DMS53 (cell line): ENCODE measurements at regions not wholly inside any gene's neighbourhood (a gene's known extent, or its start where the extent isn't known, plus 50 kb on each side); places are given as distances from the start of the nearest gene placed in this dataset.

Experiments used
- DNase-seq: peaks from one replicate; lab custom pipeline; 2025; lab: John Stamatoyannopoulos, UW

- DNase-seq, result no peak
These were observed 644.8 kb upstream of the LCORL start for GRCh38 chr4:18666322-18666721.

DNA sequence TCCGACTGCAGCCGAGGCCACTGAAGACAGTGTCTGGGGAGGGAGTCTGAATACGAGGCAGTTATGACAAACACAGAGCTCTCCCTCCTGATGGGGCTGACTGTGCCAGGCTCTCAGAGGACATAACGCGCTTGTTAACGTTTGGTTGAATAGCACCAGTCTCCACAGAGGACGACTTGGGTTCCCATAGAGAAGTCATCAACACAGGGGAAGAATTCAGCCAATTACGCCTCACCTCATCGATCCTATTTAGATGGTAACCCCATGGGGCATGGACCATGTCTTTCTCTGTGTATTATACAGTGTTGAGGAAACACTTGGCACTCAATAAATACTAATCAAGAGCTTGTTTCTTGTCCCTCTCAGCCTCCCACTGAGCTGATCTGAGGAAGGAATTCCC is 642.6 kb upstream of the LCORL start:
- DNase-seq, result no peak

DNA sequence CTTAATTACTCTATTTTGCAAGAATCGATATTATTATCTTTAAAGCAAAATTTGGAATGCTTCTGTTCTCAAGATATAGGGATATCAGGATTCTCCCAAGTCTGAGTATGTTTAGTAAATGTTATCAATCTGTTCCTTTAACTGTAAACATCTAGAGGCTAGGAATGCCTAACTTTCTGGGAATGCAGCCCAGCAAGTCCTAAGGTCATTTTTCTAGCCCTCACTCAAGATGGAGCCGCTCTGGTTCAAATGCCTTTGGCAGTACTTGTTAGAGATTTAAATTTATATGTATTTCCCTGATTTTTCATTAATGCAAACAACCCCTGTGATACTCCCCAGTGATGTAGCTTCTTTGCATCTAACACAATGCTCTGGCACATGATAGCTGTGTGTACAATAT is 623.8 kb upstream of the LCORL start:
- no peak for DNase-seq

DNA sequence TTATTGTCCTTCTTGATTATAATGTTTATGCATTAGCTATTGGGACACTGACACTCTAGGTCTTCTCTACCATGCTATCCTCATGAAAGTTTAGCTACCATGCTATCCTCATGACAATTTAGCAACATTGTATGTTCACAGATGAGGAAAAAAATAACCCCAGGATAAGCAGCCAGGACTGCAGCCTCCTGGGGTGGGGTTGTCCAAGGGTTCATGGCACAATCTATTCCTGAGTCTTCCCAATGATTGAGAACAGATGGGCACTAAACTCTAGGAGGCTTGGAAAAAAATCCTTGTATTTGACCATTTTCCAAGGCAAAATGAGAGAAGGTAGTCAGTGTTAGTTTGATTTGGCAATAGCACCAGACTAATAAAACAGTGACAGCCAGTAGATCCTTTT is 619.8 kb upstream of the LCORL start:
- DNase-seq, result no peak

- no peak for DNase-seq
These were observed 616.5 kb upstream of the LCORL start for GRCh38 chr4:18638031-18638430.

DNA sequence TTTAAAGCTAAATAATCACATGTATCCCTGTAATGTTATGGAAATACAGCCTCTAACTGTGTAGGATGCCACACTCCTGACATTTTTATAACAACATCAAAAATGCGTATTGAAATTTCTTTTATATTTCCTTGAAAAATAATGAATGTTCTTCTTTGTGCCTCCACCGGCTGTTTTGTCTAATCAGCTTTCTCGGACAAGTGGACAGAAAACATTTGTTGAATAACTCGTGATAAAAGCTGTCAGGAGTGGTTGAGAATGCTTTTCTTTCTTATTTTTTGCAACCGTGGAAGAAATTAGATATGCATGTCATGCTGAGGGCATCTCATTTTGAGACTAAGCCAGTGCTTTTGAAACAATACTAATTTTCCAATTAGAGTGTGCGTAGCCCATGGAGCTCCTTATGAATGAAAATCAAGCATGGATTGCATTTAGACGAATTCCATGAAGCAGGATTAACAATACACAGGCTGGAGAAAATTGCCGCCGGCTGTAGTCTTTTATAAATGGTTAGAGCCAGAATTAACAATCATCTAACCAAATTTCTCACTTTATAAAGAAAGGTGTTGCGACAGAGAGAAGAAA is 614.5 kb upstream of the LCORL start:
- no peak for DNase-seq

- DNase-seq, result no peak
These were observed 614.0 kb upstream of the LCORL start for GRCh38 chr4:18635531-18635930.

- DNase-seq, result no peak
These were observed 610.0 kb upstream of the LCORL start for GRCh38 chr4:18631586-18631985.

GRCh38 chr4:18630218-18631110 is 608.9 kb upstream of the LCORL start:
- DNase-seq, result peak; percentile 17

GRCh38 chr4:18627447-18628005 is 606.0 kb upstream of the LCORL start:
- no peak for DNase-seq

DNA sequence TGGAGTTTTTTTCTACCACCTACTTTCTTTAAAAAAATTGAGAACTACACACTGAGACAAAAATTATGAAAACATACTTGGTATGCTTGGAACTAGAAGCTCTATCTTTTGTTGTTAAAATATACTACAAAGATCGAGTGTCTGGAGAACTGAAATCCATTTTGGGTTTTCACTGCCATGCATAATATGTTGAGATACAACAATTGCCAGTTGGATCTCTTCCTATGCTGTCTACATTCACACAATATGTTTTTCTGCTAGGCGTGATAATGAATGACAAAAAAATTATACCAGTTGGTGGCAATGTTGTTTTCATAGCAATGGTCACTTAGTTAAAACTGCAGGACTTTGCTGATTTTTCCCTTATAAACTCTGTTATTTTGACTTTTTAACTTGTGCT is 605.4 kb upstream of the LCORL start:
- no peak for DNase-seq

DNA sequence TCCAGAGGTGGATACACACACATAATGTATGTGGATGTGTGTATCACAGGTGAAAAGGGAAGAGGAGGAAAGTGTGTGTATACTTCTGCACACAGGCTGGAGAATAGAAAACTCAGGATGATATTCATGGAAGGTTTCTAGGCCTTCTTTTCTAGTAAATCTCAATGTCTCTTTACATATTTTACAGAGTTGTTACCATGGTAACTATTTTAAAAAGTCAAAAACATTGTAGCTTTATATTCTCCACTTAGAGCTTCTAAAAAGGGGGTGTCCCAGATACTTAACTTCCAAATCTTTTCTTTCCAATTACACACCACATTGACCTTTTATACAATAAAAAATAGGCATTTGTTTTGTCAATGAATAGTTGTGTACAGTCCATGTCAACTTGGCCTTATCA is 604.8 kb upstream of the LCORL start:
- DNase-seq, result no peak

GRCh38 chr4:18621186-18621585 is 599.6 kb upstream of the LCORL start:
- no peak for DNase-seq

DNA sequence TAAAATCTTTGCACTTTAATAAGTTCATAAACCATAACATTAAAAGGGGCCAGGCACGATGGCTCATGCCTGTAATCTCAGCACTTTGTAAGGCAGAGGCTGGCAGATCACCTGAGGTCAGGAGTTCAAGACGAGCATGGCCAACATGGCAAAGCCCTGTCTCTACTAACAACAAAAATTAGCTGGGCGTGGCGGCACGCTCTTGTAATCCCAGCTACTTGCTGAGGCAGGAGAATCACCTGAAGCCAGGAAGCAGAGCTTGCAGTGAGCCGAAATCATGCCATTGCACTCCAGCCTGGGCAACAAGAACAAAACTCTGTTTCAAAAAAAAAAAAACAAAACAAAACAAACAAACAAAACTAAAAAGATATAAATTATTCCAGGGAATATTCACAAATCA is 595.2 kb upstream of the LCORL start:
- DNase-seq, result no peak

DNA sequence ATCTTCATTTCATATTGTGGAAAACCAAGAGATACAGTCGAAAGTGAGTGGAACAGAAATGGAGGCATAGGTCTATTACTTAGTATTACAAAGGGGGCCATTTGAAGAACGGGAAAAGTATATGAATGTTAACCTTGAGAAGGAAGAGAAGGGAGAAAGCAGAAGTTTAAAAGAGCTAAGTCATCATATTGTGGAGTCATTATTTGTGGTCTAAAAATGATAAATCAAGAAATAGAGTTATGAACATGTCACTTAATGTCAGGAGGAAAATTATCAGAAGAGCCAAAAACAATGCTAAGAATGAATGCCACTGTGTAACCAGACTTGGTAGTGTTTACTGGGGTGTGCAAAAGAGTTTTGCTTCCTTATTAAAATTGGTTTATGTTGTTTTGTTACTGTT is 589.5 kb upstream of the LCORL start:
- no peak for DNase-seq

DNA sequence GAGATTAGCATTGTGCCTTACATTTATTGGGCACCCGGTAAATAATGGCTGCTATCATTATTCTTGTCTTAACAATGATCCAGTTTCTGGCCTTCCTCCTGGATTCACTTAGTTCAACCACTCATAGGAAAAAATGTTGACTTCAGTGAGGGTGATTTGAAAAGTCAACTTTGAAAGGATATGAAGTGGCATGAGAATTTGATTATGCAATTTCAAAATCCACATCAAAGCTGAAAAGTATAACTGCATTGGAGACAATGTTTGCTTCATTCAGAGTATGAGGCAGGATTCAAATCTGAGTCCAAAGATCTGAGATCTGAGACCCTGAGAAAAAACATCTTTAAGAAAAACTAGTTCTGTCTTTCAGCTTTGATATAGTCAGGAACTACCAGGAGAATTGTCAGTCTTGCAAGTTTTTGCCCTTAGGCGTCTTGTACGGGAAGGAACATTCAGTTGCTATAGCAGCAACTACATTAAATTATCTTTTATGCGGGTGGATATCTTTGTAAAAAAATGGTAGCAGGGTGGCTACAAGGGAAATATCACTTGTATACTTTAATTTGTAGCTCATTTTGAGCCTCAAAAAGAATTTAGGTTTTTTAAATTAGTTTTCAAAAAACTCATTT is 587.5 kb upstream of the LCORL start:
- no peak for DNase-seq

DNA sequence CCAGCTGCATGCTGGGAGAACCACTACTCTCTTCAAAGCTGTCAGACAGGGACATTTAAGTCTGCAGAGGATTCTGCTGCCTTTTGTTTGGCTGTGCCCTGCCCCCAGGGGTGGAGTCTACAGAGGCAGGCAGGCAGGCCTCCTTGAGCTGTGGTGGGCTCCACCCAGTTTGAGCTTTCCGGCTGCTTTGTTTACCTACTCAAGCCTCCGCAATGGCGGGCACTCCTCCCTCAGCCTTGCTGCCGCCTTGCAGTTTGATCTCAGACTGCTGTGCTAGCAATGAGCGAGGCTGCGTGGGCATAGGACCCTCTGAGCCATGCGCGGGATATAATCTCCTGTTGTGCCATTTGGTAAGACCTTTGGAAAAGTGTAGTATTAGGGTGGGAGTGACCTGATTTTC is 581.1 kb upstream of the LCORL start:
- DNase-seq, result peak; percentile 59

- DNase-seq, result peak; percentile 88
These were observed 571.9 kb upstream of the LCORL start for GRCh38 chr4:18593297-18594002.

DNA sequence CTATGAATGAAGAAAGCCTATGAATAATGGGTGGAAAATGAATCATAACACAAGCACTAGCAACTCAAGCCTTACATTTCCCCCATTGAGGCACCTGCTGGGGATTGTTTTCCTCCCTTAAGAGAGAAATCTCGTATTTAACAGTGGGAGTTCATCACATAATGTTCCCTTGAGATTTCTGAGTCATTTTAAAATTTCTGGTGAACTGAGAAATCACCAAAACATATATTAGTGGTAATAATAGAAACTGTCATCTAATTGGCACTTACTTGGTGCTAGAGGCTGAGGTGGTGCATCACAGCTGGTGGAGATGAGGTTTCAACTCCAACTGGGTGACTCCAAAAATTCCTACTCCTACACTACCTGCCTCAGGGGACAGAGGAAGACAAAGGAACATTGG is 561.3 kb upstream of the LCORL start:
- DNase-seq, result no peak

DNA sequence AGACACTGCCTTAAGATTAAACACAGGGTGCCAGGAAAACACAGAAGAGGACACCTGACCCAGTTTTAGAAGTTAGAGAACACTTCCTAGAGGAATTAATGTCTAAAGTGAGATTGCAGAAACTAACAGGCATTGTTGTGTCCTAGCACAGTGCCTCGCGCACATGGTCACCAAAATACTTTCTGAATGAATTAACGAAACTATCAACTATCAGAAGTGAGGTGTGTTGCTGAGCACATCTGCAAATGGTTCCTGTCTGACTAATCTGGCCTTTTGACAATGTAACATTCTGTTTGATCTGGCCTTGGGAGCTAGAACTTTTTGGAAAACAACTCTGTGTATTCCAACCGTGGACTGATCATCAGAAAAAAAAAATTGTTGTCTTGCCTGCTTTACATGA is 556.8 kb upstream of the LCORL start:
- no peak for DNase-seq

DNA sequence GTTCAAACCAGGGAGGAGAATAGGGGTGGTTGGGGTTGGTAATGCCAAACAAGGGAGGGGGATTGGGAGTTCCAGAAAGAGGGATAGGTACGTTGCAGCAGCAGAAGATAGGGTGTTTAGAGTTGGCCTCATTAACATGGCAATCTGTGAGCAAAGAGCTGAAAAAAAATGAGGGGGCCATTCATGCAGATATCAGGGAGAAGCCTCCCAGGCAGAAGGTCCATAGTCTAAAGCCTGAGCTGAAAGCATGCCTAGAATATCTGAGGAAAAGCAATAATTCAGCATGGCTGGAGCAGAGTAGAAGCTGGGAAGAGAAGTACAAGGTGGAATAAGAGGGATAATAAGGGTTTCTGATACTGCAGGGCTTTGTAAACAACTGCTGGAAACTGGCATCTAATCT is 550.9 kb upstream of the LCORL start:
- no peak for DNase-seq

DNA sequence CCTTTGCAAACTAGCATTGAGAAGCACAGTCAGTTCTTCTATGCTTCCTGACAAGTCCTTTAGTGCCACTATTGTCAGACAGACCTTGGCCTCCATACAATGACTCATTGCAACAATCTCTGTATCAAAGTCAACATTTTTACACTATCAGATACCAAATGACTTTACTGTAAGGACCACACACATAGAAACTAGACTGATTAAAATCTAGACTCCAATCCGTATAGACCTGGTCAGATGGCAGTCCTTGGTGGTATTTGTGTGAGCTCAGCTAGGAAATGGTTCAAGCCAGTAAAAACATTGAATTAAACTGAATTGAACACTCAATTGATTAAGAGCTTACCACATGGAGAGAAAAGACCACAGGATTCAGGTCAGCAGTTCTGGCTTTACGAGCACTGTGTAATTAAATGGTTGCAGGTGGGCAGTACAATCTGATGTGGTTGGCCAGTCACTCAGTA is 549.8 kb upstream of the LCORL start:
- DNase-seq, result no peak
